C4-2B (cell line): ENCODE measurements at regions not wholly inside any gene's neighbourhood (a gene's known extent, or its start where the extent isn't known, plus 50 kb on each side); places are given as distances from the start of the nearest gene placed in this dataset.

Experiments used
- CTCF ChIP-seq: fragments of 450-650 bp; conservative IDR thresholded peaks from 2 replicates; pipeline ENCODE4 v1.5.1; 2017; ENCODE audit warnings: mild to moderate bottlenecking
- ZFX ChIP-seq: fragments of 450-650 bp; IDR thresholded peaks from 2 replicates; pipeline ENCODE4 v1.6.1; 2017

GRCh38 chr2:114044985-114045384, 155.1 kb downstream of the ACTR3 start:
- TF ChIP-seq CTCF (no peak), ZFX (no peak)
